ENCODE measurements at regions not wholly inside any gene's neighbourhood (a gene's known extent, or its start where the extent isn't known, plus 50 kb on each side); places are given as distances from the start of the nearest gene placed in this dataset.

DNA sequence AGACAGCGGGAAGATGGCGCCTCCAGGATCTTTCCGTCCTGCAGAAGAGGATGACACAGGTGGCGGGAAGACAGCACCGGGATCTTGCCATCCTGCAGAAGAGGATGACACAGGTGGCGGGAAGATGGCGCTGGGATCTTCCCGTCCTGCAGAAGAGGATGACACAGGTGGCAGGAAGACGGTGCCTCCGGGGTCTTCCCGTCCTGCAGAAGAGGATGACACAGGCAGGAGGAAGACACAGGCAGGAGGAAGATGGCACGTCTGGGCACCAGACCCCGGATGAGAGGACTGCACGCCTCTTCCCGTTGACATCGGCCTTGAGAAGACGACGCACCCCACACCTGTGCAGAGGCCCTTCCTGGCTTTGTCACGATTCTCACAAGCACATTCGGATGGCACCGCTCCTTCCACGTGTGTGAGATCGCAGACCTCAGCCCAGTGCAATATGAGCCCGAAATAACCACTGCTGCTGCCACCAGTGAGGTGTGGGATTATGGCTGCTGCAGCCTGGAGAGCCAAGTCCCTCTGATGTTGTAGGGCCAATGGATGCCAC lies 79.4 kb upstream of the SNTG2 start:
- TF ChIP-seq, protein P1, sequence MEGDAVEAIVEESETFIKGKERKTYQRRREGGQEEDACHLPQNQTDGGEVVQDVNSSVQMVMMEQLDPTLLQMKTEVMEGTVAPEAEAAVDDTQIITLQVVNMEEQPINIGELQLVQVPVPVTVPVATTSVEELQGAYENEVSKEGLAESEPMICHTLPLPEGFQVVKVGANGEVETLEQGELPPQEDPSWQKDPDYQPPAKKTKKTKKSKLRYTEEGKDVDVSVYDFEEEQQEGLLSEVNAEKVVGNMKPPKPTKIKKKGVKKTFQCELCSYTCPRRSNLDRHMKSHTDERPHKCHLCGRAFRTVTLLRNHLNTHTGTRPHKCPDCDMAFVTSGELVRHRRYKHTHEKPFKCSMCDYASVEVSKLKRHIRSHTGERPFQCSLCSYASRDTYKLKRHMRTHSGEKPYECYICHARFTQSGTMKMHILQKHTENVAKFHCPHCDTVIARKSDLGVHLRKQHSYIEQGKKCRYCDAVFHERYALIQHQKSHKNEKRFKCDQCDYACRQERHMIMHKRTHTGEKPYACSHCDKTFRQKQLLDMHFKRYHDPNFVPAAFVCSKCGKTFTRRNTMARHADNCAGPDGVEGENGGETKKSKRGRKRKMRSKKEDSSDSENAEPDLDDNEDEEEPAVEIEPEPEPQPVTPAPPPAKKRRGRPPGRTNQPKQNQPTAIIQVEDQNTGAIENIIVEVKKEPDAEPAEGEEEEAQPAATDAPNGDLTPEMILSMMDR (IDR thresholded peaks at IDR 0.05): no peak
- TF ChIP-seq EP300 (IDR thresholded peaks at IDR 0.05) (no peak), POLR2A (IDR thresholded peaks at IDR 0.05) (no peak), POLR2AphosphoS5 (IDR thresholded peaks at IDR 0.05) (no peak)
